Fibroblast of villous mesenchyme (primary cell): ENCODE measurements at regions not wholly inside any gene's neighbourhood (a gene's known extent, or its start where the extent isn't known, plus 50 kb on each side); places are given as distances from the start of the nearest gene placed in this dataset.

Source experiments
- DNase-seq: peaks from one replicate; pipeline ENCODE4 v3.0.0-alpha.2; 2010; ENCODE audit warnings: low read depth
- H3K4me3 ChIP-seq: 2 replicates; pipeline ENCODE4 v1.5.1; 2011; ENCODE audit warnings: low read depth, mild to moderate bottlenecking, low read length
- TF ChIP-seq, protein P1 (sequence below): IDR thresholded peaks from 2 replicates; pipeline ENCODE4 v1.5.1; 2012; ENCODE audit warnings: low read depth, mild to moderate bottlenecking, low read length; ENCODE audit not compliant: insufficient read depth

DNA sequence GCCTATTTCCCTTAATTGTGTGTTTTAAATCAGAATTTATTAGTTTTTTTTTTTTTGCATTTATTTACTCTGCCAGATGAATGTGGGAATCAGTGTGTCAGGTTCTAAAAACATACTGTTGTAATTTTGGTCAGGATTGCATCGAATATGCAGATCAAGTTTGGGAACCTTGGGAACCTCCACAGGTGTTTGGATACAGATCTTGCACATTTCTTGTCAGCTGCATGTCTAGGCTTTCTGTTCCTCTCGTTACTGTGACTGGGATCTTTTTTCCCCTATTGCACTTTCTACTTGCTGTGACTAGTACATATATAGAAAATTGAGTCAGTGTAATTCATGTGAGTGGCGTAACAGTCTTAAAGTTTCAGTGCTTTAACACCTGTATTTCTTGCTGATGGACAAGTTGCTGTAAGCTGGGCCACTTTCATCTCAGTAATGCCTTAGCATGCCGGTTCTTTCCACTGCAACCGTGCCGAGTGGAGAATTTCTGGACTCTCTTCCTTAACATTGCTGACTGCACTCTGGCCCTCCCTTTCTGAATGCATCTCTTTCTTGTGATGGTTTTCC, 112.5 kb downstream of the TENT4A start:
- DNase-seq, result no peak
- TF ChIP-seq, protein P1, sequence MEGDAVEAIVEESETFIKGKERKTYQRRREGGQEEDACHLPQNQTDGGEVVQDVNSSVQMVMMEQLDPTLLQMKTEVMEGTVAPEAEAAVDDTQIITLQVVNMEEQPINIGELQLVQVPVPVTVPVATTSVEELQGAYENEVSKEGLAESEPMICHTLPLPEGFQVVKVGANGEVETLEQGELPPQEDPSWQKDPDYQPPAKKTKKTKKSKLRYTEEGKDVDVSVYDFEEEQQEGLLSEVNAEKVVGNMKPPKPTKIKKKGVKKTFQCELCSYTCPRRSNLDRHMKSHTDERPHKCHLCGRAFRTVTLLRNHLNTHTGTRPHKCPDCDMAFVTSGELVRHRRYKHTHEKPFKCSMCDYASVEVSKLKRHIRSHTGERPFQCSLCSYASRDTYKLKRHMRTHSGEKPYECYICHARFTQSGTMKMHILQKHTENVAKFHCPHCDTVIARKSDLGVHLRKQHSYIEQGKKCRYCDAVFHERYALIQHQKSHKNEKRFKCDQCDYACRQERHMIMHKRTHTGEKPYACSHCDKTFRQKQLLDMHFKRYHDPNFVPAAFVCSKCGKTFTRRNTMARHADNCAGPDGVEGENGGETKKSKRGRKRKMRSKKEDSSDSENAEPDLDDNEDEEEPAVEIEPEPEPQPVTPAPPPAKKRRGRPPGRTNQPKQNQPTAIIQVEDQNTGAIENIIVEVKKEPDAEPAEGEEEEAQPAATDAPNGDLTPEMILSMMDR, result no peak

DNA sequence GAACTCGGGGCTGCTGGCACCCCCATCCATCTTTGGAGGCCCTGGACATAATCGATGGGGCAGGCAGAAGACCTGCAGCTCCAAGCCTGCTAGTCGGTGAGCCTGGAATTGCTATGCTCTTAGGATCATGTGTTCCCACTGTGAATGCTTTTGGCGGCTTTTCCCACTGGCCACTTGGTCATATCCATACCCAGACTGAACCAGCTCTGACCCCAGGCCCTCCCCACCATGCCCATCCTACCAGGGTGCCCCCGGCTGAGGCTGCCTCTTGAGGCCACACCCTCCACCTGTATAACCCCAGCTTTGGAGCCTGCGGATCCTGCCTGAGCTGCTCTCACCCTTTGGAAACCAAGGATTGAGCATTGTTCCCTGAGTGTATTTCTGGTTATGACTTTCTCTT, 113.5 kb downstream of the TENT4A start:
- DNase-seq, result no peak
- TF ChIP-seq, protein P1, result no peak
- no peak overlapping the region for H3K4me3 ChIP-seq

More for the DNA sequence above, 112.5 kb downstream of the TENT4A start:
- no peak overlapping the region for H3K4me3 ChIP-seq

DNA sequence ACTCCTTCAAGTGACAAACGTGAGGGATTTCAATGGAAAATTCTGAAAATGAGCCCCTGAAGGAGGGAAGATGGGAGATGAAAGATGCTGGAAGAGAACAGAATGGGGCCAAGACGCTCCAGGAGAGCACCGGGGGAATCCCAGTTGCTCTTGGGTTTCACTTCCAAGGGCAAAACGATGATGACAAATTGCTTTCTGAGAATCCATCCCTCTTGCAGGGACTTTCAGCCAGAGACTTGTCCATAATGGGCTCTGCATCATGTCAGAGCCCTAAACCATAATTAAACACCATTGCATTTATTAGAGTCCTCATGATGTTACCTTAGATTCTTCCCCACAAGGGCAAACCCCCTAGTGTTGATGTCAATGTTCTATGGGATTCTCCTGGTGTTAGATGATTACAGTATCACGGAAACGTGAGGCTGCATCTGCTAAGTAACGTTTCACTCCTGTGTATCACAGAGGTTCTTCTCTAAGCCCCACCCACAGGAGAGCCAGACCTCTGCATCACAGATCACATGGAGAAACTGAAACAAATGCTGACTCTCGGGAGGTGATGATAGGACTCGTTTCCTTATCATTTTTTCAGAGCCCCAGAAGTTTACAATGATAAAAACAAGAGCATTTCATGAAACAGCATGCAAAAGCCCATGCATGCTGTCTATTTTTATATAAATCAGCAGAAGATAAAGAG, 114.4 kb downstream of the TENT4A start:
- no peak for DNase-seq
- TF ChIP-seq, protein P1, result no peak
- H3K4me3 ChIP-seq, result no peak overlapping the region

DNA sequence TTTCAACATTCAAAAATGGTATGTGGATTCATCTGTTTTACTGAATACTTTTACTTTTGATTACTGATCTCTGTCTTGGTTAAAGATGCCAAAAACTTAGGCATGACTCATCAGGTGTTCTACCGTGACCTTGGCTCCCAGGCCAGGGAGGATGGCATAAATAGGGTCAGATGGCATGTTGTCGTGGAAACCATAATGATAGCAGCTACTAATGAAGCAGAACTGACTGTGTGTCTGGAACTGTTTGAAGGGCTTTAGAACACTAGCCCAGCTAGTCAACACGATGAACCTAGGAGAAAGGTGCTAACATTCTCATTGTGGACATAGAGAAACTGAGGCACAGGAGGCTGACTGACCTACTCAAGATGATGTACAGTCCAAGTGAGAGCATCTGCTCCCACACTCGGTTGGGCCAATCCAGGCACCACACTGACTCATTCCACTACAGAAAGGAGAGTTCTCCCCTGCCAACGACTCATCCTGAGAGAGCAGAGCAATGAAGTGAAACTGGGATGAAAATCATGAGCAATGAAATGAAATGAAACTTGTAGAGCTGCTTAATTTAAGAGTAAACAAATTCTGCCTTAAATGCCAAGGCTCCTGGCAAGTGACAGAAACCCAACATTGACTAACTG, 116.0 kb downstream of the TENT4A start:
- TF ChIP-seq, protein P1, result no peak
- DNase-seq, result no peak
- H3K4me3 ChIP-seq, result no peak overlapping the region

DNA sequence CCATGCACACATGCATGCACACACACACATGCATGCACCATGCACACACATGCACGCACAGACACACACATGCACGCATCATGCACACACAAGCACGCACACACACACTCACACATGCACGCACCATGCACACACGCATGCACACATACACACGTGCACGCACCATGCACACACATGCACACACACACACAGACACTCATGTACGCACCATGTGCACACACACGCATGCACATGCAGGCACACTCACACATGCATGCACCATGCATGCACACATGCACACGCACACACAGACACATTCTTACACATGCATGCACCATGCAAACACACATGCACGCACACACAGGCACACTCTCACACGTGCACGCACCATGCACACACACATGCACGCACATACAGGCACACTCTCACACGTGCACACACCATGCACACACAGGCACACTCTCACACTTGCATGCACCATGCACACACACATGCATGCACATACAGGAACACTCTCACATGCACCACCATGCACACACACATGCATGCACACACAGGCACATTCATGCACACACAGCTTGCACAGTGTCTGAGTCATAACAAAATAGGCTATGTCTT, 117.5 kb downstream of the TENT4A start:
- no peak for DNase-seq
- TF ChIP-seq, protein P1, result no peak
- no peak overlapping the region for H3K4me3 ChIP-seq

DNA sequence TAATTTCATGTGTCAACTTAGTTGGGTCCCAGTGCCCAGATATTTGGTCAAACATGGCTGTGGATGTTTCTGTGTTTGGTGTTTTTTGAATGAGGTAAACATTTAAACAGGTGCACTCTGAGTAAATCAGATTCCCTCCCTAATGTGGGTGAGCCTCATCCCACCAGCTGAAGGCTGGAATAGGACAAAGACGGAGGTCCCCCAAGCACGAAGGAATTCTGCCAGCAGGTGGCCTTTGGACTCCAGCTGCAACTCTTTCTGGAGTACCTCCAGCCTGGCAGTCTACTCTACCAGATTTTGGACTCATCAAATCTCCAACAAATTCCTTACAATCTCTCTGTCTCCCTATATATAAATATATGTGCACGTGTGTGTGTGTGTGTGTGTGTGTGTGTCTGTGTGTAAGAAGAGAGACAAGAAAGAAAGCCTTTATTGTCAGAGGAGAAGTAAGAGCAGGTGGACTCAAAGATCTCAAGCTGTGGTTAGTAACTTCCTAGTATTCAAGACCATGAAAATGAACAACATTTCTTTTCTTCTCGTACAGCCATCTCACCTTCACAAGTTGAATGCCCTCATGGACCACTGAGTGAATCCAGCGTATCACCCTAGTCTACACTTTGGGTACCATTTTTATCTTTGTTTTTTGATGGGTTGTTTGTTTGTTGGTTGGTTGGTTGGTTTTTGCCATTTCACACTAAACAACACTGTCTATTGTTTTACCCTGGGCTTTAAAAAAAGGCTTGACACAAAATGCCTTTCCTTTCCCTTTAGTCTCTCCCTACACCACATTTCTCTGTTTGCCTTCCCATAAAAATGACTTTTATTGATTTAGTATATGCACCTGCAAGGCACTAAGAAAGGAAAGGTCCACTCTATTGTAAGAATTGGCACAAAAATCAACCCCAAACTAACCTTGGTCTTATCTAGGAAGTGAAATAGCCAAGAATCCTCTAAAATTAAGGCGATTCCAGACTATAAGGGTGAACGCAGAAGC, 118.7 kb downstream of the TENT4A start:
- TF ChIP-seq, protein P1, result no peak
- no peak for DNase-seq
- H3K4me3 ChIP-seq, result no peak overlapping the region
